Left colon (tissue), 2 donors: ENCODE measurements at regions not wholly inside any gene's neighbourhood (a gene's known extent, or its start where the extent isn't known, plus 50 kb on each side); places are given as distances from the start of the nearest gene placed in this dataset.
"Not testable (repeated sequence)": the region's sequence is repeated elsewhere in the genome, so short reads cannot be mapped to it uniquely, and the experiment has no call there.

Source experiments
- ATAC-seq: fragments of 200-7000 bp; cut with Tn5 transposase; one replicate; pipeline ENCODE4 v1.9.1; 2020; ENCODE audit warnings: mild to moderate bottlenecking, moderate library complexity
- DNase-seq, 2 donors: peaks; one replicate each; pipeline ENCODE4 v3.0.0-alpha.2; 2020
- intact Hi-C, 2 donors: fragments of 100-400 bp; cut with DNase I in 1 of 2; cut with micrococcal nuclease in 1 of 2; formaldehyde crosslinking; loops; one replicate each; pipeline versions ENCODE4 v1.11.2 to v1.14.0; 2022; cut with DNase I, micrococcal nuclease
- donor health status: DM: no; HTN: no; CAD: no.
- donor health status: DM: yes; HTN: yes; CAD: no.

GRCh38 chr3:162678941-162679340 lies 1182.3 kb downstream of the OTOL1 start:
- no peak for DNase-seq
- intact Hi-C loops: no loop called here
- ATAC-seq: no peak

GRCh38 chr3:162684260-162684659 lies 1187.7 kb downstream of the OTOL1 start:
- no peak for ATAC-seq
- intact Hi-C loops: no loop called here

DNA sequence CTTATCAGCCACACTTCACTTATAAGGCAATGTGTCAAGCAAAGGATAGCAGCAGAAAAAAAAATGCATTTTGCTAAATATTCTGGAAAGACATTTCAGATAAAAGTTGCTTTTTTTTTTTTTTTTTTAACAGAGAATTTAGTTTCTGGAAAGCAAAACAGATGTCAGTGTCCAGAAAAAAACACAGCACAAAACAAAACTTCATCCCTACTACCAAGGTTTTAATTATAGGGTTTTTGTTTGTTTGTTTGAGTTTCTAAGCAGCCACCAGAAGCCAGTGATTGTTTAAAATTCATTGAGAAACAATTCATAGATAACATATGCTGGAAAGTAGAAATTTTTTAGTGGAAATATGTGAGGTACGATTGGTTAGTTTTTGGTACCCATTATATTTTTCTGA lies 1202.7 kb downstream of the OTOL1 start:
- intact Hi-C loops: no loop called here
- DNase-seq: no peak
- no peak for ATAC-seq

More at GRCh38 chr3:162684260-162684659, 1187.7 kb downstream of the OTOL1 start:
- DNase-seq: no peak

GRCh38 chr3:162701211-162701610 lies 1204.6 kb downstream of the OTOL1 start:
- intact Hi-C loops: no loop called here
- DNase-seq (no peak), ATAC-seq (no peak)

DNA sequence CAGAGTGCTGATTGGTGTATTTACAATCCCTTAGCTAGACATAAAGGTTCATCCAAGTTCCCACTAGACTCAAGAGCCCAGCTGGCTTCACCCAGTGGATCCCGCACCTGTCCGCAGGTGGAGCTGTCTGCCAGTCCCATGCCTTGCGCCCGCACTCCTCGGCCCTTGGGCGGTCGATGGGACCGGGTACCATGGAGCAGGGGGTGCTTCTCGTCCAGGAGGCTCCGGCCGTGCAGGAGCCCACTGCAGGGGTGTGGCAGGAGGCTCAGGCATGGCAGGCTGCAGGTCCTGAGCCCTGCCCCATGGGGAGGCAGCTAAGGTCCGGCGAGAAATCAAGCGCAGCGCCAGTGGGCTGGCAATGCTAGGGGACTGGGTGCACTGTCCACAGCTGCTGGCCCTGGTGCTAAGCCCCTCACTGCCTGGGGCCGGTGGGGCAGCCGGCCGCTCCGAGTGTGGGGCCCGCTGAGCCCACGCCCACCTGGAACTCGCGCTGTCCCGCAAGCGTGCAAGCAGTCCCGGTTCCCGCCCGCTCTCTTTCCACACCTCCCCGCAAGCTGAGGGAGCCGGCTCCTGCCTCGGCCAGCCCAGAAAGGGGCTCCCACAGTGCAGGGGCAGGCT lies 1206.3 kb downstream of the OTOL1 start:
- intact Hi-C loops: no loop called here
- ATAC-seq (no peak), DNase-seq (no peak)

GRCh38 chr3:162704238-162704637 lies 1207.6 kb downstream of the OTOL1 start:
- ATAC-seq (no peak), DNase-seq (no peak)
- intact Hi-C loops: no loop called here

DNA sequence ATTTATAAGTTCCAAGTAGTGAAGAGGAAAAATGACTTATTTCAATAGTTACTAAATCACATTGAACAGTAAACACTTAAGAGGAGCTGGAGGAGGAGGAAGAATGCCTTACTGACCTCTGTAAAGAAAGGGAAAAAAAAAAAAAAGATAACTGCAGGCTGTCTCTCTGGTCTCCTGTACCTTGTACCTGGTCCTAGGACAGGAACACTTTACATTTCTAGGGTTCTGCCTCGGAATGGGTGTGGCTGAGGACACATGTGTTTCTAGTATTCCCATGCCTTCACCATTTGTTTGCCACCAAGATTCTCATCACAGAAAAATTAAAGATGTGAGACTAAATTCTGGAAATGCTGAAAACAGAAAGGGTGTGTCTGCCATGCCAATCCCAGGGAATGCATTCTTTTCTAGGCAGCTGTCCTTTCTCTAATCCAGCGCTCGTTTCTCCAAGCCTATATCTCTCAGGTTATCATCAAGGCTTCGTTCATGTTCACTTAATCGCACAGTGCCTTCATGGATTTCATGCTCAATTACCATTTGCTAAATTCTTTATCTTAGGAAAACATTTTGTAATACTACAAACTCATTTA lies 1208.3 kb downstream of the OTOL1 start:
- intact Hi-C loops: no loop called here
- peak; percentile 58 for ATAC-seq
- no peak for DNase-seq

GRCh38 chr3:162708394-162708793 lies 1211.8 kb downstream of the OTOL1 start:
- intact Hi-C loops, DNase-seq, ATAC-seq: not testable (repeated sequence)

- intact Hi-C loops, ATAC-seq, DNase-seq: not testable (repeated sequence)
Observed at GRCh38 chr3:162708942-162709706, 1212.5 kb downstream of the OTOL1 start.

DNA sequence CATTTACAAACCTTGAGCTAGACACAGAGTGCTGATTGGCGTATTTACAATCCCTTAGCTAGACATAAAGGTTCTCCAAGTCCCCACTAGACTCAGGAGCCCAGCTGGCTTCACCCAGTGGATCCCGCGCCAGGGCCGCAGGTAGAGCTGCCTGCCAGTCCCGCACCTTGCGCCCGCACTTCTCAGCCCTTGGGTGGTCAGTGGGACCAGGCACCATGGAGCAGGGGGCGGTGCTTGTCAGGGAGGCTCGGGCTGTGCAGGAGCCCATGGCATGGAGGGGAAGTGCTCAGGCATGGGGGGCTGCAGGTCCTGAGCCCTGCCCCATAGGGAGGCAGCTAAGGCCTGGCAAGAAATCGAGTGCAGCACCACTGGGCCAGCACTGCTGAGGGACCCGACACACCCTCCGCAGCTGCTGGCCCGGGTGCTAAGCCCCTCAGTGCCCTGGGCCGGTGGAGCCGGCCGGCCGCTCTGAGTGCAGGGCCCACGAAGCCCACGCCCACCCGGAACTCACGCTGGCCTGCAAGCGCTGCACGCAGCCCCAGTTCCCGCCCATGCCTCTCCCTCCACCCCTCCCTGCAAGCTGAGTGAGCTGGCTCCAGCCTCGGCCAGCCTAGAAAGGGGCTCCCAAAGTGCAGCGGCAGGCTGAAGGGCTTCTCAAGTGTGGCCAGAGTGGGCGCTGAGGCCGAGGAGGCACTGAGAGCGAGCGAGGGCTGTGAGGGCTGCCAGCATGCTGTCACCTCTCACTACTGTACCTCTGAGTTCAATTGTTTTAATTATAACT lies 1213.9 kb downstream of the OTOL1 start:
- no peak for DNase-seq
- ATAC-seq: no peak
- intact Hi-C loops: no loop called here

- intact Hi-C loops, ATAC-seq: not testable (repeated sequence)
- DNase-seq: peak in 1 of 2 donors; percentile 12
Observed at GRCh38 chr3:162717074-162717473, 1220.5 kb downstream of the OTOL1 start.

- intact Hi-C loops: no loop called here
- peak; percentile 17 for ATAC-seq
- DNase-seq: no peak
Observed at GRCh38 chr3:162718697-162719096, 1222.1 kb downstream of the OTOL1 start.

- intact Hi-C loops: no loop called here
- ATAC-seq (no peak), DNase-seq (no peak)
Observed at GRCh38 chr3:162719684-162720341, 1223.2 kb downstream of the OTOL1 start.

DNA sequence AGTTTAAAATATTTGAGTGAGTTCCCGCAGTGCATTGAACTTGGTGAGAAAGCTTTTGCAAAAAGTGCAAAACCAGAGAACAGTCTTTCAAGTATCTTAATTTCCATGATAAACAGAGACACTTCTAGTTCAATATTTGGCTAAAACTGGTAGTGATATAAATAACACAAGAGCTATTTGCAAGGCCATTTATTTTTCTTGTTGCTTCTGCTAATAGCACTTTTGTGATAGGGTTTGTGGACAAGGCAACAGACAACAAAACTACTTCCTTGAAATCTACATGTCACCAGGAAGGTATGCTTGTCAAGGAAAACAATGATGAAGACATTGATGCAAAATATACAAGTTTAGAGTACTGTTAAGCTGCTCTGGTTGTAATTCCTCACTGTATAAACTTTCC lies 1225.1 kb downstream of the OTOL1 start:
- no peak for ATAC-seq
- DNase-seq: no peak
- intact Hi-C loops: no loop called here

DNA sequence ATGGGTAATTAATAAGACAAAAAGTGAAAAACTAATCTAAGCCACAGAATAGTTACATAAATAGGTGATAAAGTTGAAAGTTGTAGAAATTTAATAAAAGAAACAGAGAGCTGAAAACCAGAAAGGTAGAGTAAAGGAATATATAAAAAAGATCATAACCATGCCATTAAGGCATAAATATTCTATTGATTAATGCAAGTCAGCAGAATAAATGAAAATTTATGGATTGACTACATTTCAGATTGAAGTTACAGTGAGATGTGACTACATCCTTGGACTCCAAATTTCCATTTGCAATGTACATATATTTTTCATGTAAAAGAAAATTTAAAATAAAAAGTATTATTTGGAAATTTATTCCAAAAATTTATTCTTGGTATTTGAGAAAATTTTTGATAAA lies 1225.7 kb downstream of the OTOL1 start:
- ATAC-seq: no peak
- no peak for DNase-seq
- intact Hi-C loops: no loop called here

DNA sequence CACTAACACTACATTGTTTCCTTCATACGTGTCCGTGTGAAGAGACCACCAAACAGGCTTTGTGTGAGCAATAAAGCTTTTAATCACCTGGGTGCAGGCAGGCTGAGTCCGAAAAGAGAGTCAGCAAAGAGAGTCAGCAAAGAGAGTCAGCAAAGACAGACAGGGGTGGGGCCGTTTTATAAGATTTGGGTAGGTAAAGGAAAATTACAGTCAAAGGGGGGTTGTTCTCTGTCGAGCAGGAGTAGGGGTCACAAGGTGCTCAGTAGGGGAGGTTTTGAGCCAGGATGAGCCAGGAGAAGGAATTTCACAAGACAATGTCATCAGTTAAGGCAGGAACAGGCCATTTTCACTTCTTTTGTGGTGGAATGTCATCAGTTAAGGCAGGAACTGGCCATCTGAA lies 1226.2 kb downstream of the OTOL1 start:
- intact Hi-C loops, DNase-seq, ATAC-seq: not testable (repeated sequence)

DNA sequence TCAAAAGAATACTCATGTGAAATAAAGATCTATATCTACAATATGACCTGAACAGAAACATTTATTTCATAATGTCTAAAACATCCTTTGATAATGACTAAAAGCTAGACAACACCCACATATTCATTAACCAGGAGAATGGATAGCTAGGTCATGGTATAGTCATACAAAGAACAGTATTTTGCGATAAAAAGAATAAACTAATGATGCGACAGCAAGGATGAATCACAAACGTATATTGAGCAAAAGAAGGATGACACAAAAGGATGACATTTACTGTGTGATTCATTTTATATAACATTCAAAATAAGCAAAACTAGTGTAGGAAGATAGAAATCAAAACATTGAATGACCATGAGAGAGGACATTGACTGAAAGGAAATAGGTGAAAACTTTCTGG lies 1233.1 kb downstream of the OTOL1 start:
- DNase-seq (no peak), ATAC-seq (no peak)
- intact Hi-C loops: no loop called here

DNA sequence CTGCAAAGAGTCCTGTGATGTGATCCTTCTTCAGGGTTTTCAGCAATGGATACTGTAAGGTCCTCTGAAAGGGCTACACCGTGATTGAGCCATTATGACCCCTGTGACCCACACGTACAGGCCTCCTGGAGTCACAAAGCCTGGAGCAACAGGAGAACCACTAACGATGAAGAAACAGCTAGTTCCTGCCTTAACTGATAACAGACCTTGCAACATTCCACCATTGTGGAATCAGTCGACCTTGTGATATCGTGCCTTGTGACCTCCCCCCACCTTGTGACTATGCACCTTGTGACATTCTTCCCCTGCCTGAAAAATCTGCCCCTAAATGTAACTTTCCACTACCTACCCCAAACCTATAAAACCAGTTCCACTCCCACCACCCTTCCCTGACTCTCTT lies 1235.4 kb downstream of the OTOL1 start:
- DNase-seq, intact Hi-C loops, ATAC-seq: not testable (repeated sequence)

DNA sequence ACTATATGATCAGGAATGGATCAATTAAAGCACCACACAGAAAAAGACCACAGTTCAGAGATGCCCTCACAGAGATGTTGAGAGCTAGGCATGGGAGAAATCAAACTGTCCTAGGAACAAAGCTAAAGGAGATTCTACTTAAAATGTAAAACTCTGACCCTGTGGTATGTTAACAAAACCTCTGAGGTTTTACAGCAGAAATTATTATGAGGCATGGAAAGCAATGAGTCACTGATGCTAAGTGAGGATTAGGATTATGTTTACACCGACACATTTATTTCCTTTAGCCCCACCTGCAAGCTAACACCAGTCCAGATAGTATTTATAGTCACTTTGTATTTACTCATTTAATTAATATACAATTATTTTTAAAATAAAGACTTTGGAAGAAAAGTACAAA lies 1242.2 kb downstream of the OTOL1 start:
- DNase-seq: no peak
- ATAC-seq: no peak
- intact Hi-C loops: no loop called here
